ENCODE measurements at regions not wholly inside any gene's neighbourhood (a gene's known extent, or its start where the extent isn't known, plus 50 kb on each side); places are given as distances from the start of the nearest gene placed in this dataset.

GRCh38 chr11:45485070-45485707, 180.2 kb downstream of the CHST1 start:
- no peaks in the 10 kb centered on the region for H3K27me3 ChIP-seq (ENCODE audit: control insufficient read depth, insufficient read depth, low read length)
- H3K27ac ChIP-seq (ENCODE audit: low read length), result no peak overlapping the region
- H3K9ac ChIP-seq (ENCODE audit: low read length), result no peak overlapping the region
- no peaks in the 10 kb centered on the region for H3K36me3 ChIP-seq (ENCODE audit: control insufficient read depth, low read depth, low read length)
- H3K9me3 ChIP-seq (ENCODE audit: control insufficient read depth, low read depth, low read length), result no peaks in the 10 kb centered on the region
- peaks cover 13% of the 10 kb centered on the region for H3K4me1 ChIP-seq (ENCODE audit: control insufficient read depth, low read depth, low read length)
- H3K4me3 ChIP-seq (ENCODE audit: low read length), result no peak overlapping the region

GRCh38 chr11:45484326-45484883, 181.0 kb downstream of the CHST1 start:
- no peaks in the 10 kb centered on the region for H3K9me3 ChIP-seq (ENCODE audit: control insufficient read depth, low read depth, low read length)
- H3K4me3 ChIP-seq (ENCODE audit: low read length), result no peak overlapping the region
- H3K4me1 ChIP-seq (ENCODE audit: control insufficient read depth, low read depth, low read length), result peaks cover 10% of the 10 kb centered on the region
- no peak overlapping the region for H3K9ac ChIP-seq (ENCODE audit: low read length)
- no peak overlapping the region for H3K27ac ChIP-seq (ENCODE audit: low read length)
- H3K27me3 ChIP-seq (ENCODE audit: control insufficient read depth, insufficient read depth, low read length), result no peaks in the 10 kb centered on the region
- no peaks in the 10 kb centered on the region for H3K36me3 ChIP-seq (ENCODE audit: control insufficient read depth, low read depth, low read length)

GRCh38 chr11:45483416-45483815, 182.0 kb downstream of the CHST1 start:
- Histone ChIP-seq H3K36me3 (ENCODE audit: control insufficient read depth, low read depth, low read length) (no peaks in the 10 kb centered on the region), H3K27me3 (ENCODE audit: control insufficient read depth, insufficient read depth, low read length) (no peaks in the 10 kb centered on the region), H3K9me3 (ENCODE audit: control insufficient read depth, low read depth, low read length) (no peaks in the 10 kb centered on the region), H3K27ac (ENCODE audit: low read length) (no peak overlapping the region), H3K4me3 (ENCODE audit: low read length) (no peak overlapping the region), H3K9ac (ENCODE audit: low read length) (no peak overlapping the region), H3K4me1 (ENCODE audit: control insufficient read depth, low read depth, low read length) (peaks cover 5% of the 10 kb centered on the region)

DNA sequence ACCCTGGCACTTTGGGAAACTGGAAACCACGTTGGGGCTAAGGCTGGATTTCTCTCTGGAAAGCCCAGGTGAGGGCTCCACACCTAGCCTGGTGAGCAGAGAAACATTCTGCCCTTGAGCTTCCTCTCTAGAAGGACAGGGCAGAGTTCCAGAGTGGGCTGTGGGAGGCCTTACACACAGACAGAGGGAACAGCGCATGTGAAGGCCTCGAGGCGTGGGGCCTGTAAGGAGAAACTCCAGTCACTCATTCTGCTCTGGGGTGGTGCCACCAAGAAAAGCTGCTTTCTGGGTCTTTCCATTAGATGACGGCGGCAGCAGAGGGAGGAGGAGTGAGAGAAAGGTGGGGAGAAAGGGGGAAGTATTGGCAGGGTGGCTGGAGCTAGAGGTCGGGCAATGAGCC, 183.1 kb downstream of the CHST1 start:
- no peaks in the 10 kb centered on the region for H3K27me3 ChIP-seq (ENCODE audit: control insufficient read depth, insufficient read depth, low read length)
- H3K4me3 ChIP-seq (ENCODE audit: low read length), result no peak overlapping the region
- peaks cover 5% of the 10 kb centered on the region for H3K4me1 ChIP-seq (ENCODE audit: control insufficient read depth, low read depth, low read length)
- no peaks in the 10 kb centered on the region for H3K9me3 ChIP-seq (ENCODE audit: control insufficient read depth, low read depth, low read length)
- H3K36me3 ChIP-seq (ENCODE audit: control insufficient read depth, low read depth, low read length), result no peaks in the 10 kb centered on the region
- no peak overlapping the region for H3K27ac ChIP-seq (ENCODE audit: low read length)
- H3K9ac ChIP-seq (ENCODE audit: low read length), result no peak overlapping the region

- Histone ChIP-seq H3K4me3 (ENCODE audit: low read length) (no peak overlapping the region), H3K4me1 (ENCODE audit: control insufficient read depth, low read depth, low read length) (peaks cover 5% of the 10 kb centered on the region), H3K36me3 (ENCODE audit: control insufficient read depth, low read depth, low read length) (no peaks in the 10 kb centered on the region), H3K9me3 (ENCODE audit: control insufficient read depth, low read depth, low read length) (no peaks in the 10 kb centered on the region), H3K9ac (ENCODE audit: low read length) (no peak overlapping the region), H3K27me3 (ENCODE audit: control insufficient read depth, insufficient read depth, low read length) (no peaks in the 10 kb centered on the region), H3K27ac (ENCODE audit: low read length) (no peak overlapping the region)
These were observed 184.4 kb downstream of the CHST1 start for GRCh38 chr11:45481026-45481425.

DNA sequence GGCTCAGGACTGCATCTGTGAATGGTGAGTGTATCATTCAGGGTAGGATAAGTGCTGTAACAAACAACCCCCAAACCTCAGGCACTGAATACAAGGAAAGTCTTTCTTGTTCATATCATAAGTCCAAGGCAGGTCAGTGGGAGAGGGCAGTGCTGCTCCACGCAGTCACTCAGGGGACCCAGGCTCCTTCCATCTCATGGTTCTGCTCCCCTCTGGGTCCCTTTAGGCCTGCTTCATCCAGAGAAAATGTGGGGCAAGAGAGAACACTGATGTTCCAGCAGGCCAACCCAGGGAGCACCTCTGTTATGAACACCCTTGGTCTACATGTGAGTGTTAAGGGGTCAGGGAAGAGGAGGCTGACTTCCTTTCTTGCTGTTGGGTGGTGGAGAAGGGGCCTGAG, 187.8 kb downstream of the CHST1 start:
- Histone ChIP-seq H3K27ac (ENCODE audit: low read length) (no peak overlapping the region), H3K4me1 (ENCODE audit: control insufficient read depth, low read depth, low read length) (peaks cover 7% of the 10 kb centered on the region), H3K9ac (ENCODE audit: low read length) (no peak overlapping the region), H3K9me3 (ENCODE audit: control insufficient read depth, low read depth, low read length) (no peaks in the 10 kb centered on the region), H3K36me3 (ENCODE audit: control insufficient read depth, low read depth, low read length) (no peaks in the 10 kb centered on the region), H3K27me3 (ENCODE audit: control insufficient read depth, insufficient read depth, low read length) (no peaks in the 10 kb centered on the region), H3K4me3 (ENCODE audit: low read length) (no peak overlapping the region)

DNA sequence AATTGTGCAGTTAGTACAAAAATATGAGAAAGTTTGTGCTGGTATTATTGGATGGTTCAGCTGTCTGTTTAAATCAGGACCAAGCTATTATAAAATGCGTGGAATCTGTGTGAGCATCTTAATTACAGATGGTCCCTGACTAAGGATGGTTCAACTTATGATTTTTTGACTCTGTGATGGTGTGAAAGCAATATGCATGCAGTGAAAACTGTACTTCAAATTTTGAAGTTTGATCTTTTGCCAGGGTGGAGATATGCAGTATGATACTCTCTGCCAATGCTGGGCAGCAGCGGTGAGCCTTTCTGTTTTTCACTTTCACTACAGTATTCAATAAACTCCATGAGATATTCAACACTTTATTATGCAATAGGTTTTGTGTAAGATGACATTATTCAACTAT, 189.3 kb downstream of the CHST1 start:
- Histone ChIP-seq H3K27ac (ENCODE audit: low read length) (no peak overlapping the region), H3K9me3 (ENCODE audit: control insufficient read depth, low read depth, low read length) (no peaks in the 10 kb centered on the region), H3K9ac (ENCODE audit: low read length) (no peak overlapping the region), H3K4me1 (ENCODE audit: control insufficient read depth, low read depth, low read length) (peaks cover 7% of the 10 kb centered on the region), H3K4me3 (ENCODE audit: low read length) (no peak overlapping the region), H3K36me3 (ENCODE audit: control insufficient read depth, low read depth, low read length) (no peaks in the 10 kb centered on the region), H3K27me3 (ENCODE audit: control insufficient read depth, insufficient read depth, low read length) (no peaks in the 10 kb centered on the region)

DNA sequence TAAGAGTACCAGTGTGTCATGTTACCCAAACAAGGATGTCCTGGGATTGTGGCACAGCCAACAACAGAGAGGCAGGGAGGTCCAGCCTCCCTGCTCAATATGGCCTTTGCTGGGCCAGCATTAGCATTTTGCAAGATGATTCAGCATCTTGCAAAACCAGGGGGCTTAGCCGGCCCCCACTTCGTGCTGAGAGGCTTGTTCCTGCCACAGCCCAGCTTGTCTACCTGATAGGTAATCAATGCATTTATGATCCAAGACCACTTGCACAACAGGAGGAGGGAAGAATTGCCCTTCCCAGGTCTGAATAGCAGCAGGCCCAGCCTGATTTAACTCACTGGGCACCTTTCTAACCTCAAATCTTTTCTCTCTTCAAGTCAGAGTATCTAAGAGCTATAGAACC, 189.0 kb upstream of the SYT13 start:
- Histone ChIP-seq H3K9ac (ENCODE audit: low read length) (no peak overlapping the region), H3K4me1 (ENCODE audit: control insufficient read depth, low read depth, low read length) (peaks cover 7% of the 10 kb centered on the region), H3K27me3 (ENCODE audit: control insufficient read depth, insufficient read depth, low read length) (no peaks in the 10 kb centered on the region), H3K9me3 (ENCODE audit: control insufficient read depth, low read depth, low read length) (no peaks in the 10 kb centered on the region), H3K4me3 (ENCODE audit: low read length) (no peak overlapping the region), H3K27ac (ENCODE audit: low read length) (no peak overlapping the region), H3K36me3 (ENCODE audit: control insufficient read depth, low read depth, low read length) (no peaks in the 10 kb centered on the region)

- no peaks in the 10 kb centered on the region for H3K27me3 ChIP-seq (ENCODE audit: control insufficient read depth, insufficient read depth, low read length)
- H3K27ac ChIP-seq (ENCODE audit: low read length), result no peak overlapping the region
- H3K9ac ChIP-seq (ENCODE audit: low read length), result no peak overlapping the region
- no peaks in the 10 kb centered on the region for H3K36me3 ChIP-seq (ENCODE audit: control insufficient read depth, low read depth, low read length)
- no peak overlapping the region for H3K4me3 ChIP-seq (ENCODE audit: low read length)
- H3K4me1 ChIP-seq (ENCODE audit: control insufficient read depth, low read depth, low read length), result peaks cover 7% of the 10 kb centered on the region
- H3K9me3 ChIP-seq (ENCODE audit: control insufficient read depth, low read depth, low read length), result no peaks in the 10 kb centered on the region
These were observed 187.3 kb upstream of the SYT13 start for GRCh38 chr11:45473341-45473895.

DNA sequence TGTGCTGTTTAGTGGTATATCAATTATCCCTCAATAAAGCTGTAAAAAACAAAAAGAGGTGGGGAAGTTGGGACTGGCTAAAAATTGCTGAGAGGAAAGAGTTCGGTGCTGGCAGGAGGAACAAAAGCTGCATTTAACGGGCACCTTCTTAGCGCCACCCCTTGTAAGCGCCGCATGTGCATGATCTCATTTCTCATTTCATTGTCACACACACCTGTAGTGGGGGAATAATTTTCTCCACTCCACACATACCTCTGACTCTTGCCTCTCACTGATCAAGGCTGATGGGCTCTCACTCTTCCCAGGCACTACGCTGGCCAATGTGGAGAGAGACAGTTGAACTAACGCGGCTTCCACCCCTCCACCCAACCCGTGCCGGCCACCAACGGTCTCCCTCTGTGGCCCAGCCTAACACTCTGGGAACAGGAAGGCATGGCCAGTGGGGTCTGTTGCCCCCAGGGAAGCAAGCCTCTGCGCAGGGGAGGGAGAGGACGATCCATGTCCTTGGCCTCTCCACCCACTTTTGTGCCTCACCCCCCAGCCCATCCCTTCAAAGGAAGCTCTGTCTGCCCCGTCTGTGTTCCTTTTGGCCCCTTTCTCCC, 186.7 kb upstream of the SYT13 start:
- H3K36me3 ChIP-seq (ENCODE audit: control insufficient read depth, low read depth, low read length), result no peaks in the 10 kb centered on the region
- no peak overlapping the region for H3K27ac ChIP-seq (ENCODE audit: low read length)
- no peaks in the 10 kb centered on the region for H3K9me3 ChIP-seq (ENCODE audit: control insufficient read depth, low read depth, low read length)
- H3K27me3 ChIP-seq (ENCODE audit: control insufficient read depth, insufficient read depth, low read length), result no peaks in the 10 kb centered on the region
- H3K9ac ChIP-seq (ENCODE audit: low read length), result no peak overlapping the region
- peaks cover 7% of the 10 kb centered on the region for H3K4me1 ChIP-seq (ENCODE audit: control insufficient read depth, low read depth, low read length)
- H3K4me3 ChIP-seq (ENCODE audit: low read length), result no peak overlapping the region

- Histone ChIP-seq H3K4me3 (ENCODE audit: low read length) (no peak overlapping the region), H3K27me3 (ENCODE audit: control insufficient read depth, insufficient read depth, low read length) (no peaks in the 10 kb centered on the region), H3K9ac (ENCODE audit: low read length) (no peak overlapping the region), H3K36me3 (ENCODE audit: control insufficient read depth, low read depth, low read length) (no peaks in the 10 kb centered on the region), H3K9me3 (ENCODE audit: control insufficient read depth, low read depth, low read length) (no peaks in the 10 kb centered on the region), H3K4me1 (ENCODE audit: control insufficient read depth, low read depth, low read length) (peaks cover 7% of the 10 kb centered on the region), H3K27ac (ENCODE audit: low read length) (no peak overlapping the region)
These were observed 185.1 kb upstream of the SYT13 start for GRCh38 chr11:45471266-45471665.

- Histone ChIP-seq H3K27me3 (ENCODE audit: control insufficient read depth, insufficient read depth, low read length) (no peaks in the 10 kb centered on the region), H3K4me3 (ENCODE audit: low read length) (no peak overlapping the region), H3K9me3 (ENCODE audit: control insufficient read depth, low read depth, low read length) (no peaks in the 10 kb centered on the region), H3K27ac (ENCODE audit: low read length) (no peak overlapping the region), H3K4me1 (ENCODE audit: control insufficient read depth, low read depth, low read length) (peaks cover 7% of the 10 kb centered on the region), H3K36me3 (ENCODE audit: control insufficient read depth, low read depth, low read length) (no peaks in the 10 kb centered on the region), H3K9ac (ENCODE audit: low read length) (no peak overlapping the region)
These were observed 184.6 kb upstream of the SYT13 start for GRCh38 chr11:45470794-45471167.
